HG03457 (cell line): ENCODE measurements at regions not wholly inside any gene's neighbourhood (a gene's known extent, or its start where the extent isn't known, plus 50 kb on each side); places are given as distances from the start of the nearest gene placed in this dataset.
"Not testable (repeated sequence)": the region's sequence is repeated elsewhere in the genome, so short reads cannot be mapped to it uniquely, and the experiment has no call there.

Experiments
- ATAC-seq: cut with Tn5 transposase; IDR thresholded peaks from one replicate; pipeline ENCODE4 v1.9.1; 2021; ENCODE audit warnings: moderate number of reproducible peaks; ENCODE audit not compliant: unreplicated experiment

DNA sequence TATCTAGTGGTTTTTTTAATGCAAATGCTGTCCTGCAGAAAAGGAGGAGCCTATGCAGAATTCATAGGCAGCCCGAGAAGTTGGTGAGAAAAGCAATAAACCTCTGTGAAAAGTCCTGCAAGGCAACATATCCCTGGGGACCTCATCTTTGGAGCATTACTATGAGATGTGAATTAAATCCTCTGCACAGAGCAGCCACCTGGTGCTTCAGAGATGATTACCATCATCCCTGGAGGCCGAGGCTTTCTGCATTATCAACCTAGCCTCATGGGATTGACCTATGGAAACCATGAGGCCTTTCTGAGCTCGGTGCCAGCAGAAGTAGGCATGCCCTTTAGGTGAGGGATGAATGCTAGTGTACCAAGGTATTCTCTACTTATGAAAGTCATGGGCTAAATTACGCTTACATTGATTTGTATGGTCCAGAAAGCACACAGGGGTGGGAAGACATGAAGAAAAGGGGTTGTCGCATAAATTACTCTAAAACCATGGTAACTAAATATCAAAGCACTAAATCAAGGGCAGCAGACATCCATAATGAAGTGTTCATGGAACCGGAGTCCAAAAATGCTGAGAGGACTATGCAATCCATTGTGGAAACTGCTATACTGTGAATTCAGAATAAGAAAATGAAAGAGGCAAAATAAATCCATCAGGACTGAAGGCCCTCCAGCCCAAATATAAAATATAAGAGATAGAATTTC, 623.5 kb upstream of the DDX18 start:
- ATAC-seq, result no peak

GRCh38 chr2:117195381-117195780, 619.1 kb upstream of the DDX18 start:
- ATAC-seq, result no peak

DNA sequence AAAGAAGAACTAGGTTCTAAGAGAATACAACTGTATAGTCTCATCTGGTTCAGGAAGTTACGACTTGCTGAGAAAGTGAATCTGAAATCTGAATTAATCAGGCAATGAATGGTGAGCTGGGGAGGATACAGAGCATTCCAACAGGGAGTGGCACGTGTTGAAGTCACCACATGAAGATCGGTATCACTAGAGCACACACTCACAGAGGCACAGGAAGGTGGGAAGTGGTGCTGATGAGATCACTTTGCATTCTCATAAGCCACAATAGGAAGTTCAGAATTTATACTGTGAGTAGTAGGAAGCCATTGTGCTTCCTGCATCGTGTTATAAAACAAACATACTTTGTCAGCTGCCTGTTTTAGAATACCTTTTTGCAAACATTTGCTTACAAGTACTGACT, 615.0 kb upstream of the DDX18 start:
- no peak for ATAC-seq

DNA sequence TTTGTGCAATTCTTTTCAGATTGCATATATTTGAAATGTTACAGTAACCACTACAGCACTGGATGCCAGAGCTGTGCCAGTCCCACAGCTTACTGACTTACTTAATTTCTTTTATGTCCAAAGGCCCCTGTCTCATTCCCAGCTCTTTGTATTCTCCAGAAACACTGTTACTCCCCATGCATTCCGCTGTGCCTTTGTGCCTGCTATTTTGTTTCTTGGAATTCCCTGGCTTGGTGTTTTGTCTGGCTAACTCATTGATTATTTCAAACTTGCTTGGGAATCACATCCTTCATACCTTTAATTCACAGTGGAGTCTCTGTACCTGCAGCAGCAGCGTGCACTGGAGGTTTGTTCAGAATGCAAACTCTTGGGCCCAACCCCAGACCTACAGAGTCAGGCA, 601.9 kb upstream of the DDX18 start:
- ATAC-seq, result no peak

GRCh38 chr2:117217145-117217544, 597.3 kb upstream of the DDX18 start:
- ATAC-seq, result no peak

GRCh38 chr2:117222809-117223208, 591.7 kb upstream of the DDX18 start:
- ATAC-seq, result no peak

GRCh38 chr2:117232305-117232704, 582.2 kb upstream of the DDX18 start:
- ATAC-seq, result no peak

- ATAC-seq, result no peak
Observed at GRCh38 chr2:117257362-117257761, 557.1 kb upstream of the DDX18 start.

- ATAC-seq, result no peak
Observed at GRCh38 chr2:117269574-117269973, 544.9 kb upstream of the DDX18 start.

GRCh38 chr2:117271631-117272030, 542.9 kb upstream of the DDX18 start:
- no peak for ATAC-seq

DNA sequence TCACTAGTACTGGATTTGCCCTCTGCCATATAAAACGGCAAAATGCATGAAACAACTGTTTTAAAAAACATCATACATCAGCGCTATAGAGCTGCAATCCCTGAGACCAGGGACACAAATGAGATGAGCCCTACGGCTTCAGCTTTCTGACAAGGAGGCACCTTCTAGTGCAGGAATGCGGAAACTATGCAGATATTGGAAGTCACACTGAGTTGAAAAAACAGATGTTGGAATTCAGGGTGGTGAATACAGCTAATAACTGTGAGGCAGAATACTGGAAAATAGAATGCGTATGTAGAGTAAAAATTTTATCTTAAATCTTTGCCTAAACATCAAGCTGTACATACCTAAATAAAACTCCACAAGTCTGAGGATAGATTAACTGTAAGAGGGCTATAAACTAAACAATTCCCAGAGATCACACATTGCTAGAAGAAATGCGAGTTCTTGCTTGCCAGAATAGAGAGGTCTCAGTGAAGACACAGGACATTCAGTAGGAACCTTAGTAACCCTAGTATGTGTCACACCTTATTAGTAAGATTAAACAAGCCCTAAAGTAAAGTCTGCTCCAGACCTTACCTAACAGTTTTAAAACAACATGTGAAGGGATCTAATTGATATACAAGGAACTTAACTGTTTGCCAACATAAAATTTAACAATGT, 541.4 kb upstream of the DDX18 start:
- ATAC-seq, result no peak

DNA sequence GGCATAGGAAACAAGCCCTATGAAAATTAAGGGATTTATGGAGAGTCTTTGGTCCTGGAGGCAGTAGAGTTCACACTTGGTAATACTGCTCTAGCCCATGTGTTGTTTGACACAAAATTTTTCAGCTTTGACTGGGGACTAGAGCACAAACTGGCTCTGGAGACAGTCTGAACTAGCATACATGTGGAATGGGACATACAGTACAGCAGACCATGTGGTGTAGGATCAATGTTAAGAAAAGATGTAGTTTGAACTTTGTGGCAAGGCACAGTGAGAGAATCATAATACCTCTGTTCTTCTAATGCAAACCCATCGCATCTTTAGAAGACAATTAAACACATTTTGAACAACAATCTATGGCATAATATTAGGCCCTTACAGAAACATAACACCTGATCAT, 521.5 kb upstream of the DDX18 start:
- ATAC-seq, result no peak

DNA sequence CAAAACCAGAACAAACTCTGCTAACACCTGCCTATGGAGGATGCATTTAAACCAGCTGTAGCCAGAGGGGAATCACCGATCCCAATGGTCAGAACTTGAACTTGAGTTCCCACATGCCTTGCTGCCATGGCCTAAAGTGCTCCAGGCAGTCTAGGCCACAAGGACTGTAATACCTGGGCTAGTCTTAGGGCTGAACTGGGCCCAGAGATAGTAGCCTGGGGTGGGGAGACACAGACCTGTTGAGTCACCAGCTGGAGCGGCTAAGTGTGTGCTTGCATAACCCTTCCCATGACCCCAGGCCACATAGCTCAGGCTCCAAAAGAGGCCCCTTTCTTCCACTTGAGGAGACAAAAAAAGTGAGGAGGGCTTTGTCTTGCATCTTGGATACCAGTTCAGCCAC, 515.0 kb upstream of the DDX18 start:
- no peak for ATAC-seq

- ATAC-seq, result no peak
Observed at GRCh38 chr2:117308861-117309770, 505.4 kb upstream of the DDX18 start.

DNA sequence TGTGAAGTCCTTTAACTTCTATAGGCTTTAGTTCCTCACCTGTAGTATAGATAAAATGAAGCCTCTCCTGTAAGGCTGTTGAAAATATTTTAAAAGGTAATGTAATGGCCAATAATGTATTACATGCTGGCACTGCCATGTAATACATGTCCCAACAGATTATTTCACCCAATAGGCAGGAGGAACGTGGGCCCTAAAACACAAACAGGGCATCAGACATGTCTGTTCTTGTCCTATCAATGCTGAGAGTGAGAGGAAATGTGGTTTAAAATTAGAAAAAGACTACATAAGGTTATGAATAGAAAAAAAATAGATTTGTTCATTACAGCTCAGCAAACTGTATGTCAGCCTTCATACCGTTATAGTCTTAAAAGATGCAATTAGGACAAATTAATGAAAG, 492.7 kb upstream of the DDX18 start:
- no peak for ATAC-seq

- no peak for ATAC-seq
Observed at GRCh38 chr2:117323331-117323730, 491.2 kb upstream of the DDX18 start.

- no peak for ATAC-seq
Observed at GRCh38 chr2:117330641-117331040, 483.9 kb upstream of the DDX18 start.

GRCh38 chr2:117335967-117336366, 478.5 kb upstream of the DDX18 start:
- ATAC-seq, result no peak

GRCh38 chr2:117336496-117336895, 478.0 kb upstream of the DDX18 start:
- no peak for ATAC-seq

- not testable (repeated sequence) for ATAC-seq
Observed at GRCh38 chr2:117337981-117338380, 476.5 kb upstream of the DDX18 start.

GRCh38 chr2:117339980-117340379, 474.5 kb upstream of the DDX18 start:
- no peak for ATAC-seq

GRCh38 chr2:117341690-117342089, 472.8 kb upstream of the DDX18 start:
- ATAC-seq, result no peak
